OCI-LY1 (cell line): ENCODE measurements at regions not wholly inside any gene's neighbourhood (a gene's known extent, or its start where the extent isn't known, plus 50 kb on each side); places are given as distances from the start of the nearest gene placed in this dataset.

Source experiments
- CTCF ChIP-seq: fragments of 200-600 bp; sonication (generic), shearing (Covaris generic); IDR thresholded peaks from 2 replicates; pipeline ENCODE4 v1.5.1; 2017; ENCODE audit warnings: mild to moderate bottlenecking, antibody characterized with exemption, low read length, moderate library complexity, mixed read lengths
- EZH2 ChIP-seq: fragments of 200-600 bp; sonication (generic), shearing (Covaris generic); IDR thresholded peaks from 2 replicates; pipeline ENCODE4 v1.8.0; 2017; ENCODE audit warnings: borderline replicate concordance, mixed run types, mild to moderate bottlenecking, antibody characterized with exemption, low read length, moderate library complexity, mixed read lengths

DNA sequence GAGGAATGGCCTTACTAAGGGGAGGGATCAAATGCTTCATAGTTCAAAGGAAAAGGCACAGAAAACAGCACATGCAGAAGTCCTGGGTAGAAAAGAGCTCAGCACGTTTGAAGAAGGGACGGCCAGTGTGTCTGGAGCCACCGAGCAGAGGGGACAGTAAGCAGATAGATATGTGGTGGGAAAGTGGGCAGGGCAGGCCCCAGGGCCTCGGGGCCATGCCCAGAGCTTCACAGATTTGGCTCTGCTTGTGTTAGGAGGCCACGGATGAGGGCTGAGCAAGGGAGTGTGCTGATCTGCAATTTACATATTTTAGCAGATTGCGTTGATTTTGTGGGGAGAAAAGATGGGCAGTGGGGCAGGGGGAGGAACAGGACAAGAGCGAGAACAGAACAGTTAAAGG, 343.1 kb downstream of the LPIN1 start:
- no peak for TF ChIP-seq CTCF
- no peak for TF ChIP-seq EZH2
